ENCODE measurements at regions not wholly inside any gene's neighbourhood (a gene's known extent, or its start where the extent isn't known, plus 50 kb on each side); places are given as distances from the start of the nearest gene placed in this dataset.
"Not testable (repeated sequence)": the region's sequence is repeated elsewhere in the genome, so short reads cannot be mapped to it uniquely, and the experiment has no call there.

GRCh38 chrX:90665161-90665560 is 743.5 kb downstream of the TGIF2LX start:
- TF ChIP-seq CTCF, POLR2A (IDR thresholded peaks at IDR 0.05): not testable (repeated sequence)
